ENCODE measurements at regions not wholly inside any gene's neighbourhood (a gene's known extent, or its start where the extent isn't known, plus 50 kb on each side); places are given as distances from the start of the nearest gene placed in this dataset.

DNA sequence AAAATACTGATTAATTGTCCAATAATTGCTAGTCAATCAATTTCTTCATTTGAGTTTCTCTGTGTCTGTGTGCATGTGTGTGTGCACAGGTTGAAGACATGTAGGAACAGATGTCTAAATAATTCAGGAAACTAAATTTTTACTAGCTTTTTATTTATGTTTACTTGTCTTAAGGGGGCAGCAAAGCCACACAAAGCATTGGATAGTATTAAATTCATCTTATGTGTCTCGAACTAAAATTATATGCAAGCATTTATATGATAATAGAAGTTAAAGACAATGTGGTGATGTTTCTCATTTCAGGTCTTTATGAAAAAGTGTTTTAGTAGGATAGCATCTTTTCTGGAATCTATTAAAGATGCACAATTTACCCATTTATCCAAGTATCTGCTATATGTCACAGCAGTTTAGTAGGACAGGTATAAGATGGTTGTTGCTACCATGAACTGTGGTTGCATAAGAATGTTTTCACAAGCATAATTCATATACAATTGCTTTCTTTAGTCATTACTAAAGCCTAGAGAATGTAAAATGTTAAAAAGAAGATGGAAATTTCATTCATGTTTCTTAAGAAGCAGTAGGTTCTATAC, 784.6 kb upstream of the NUDT12 start:
- TF ChIP-seq SUZ12 (IDR thresholded peaks at IDR 0.05) (no peak), L3MBTL2 (conservative IDR thresholded peaks at IDR 0.05) (no peak), NFRKB (IDR thresholded peaks at IDR 0.05) (no peak), FOXA1 (IDR thresholded peaks at IDR 0.05) (no peak), SP1 (IDR thresholded peaks at IDR 0.05) (no peak), LEF1 (IDR thresholded peaks at IDR 0.05; ENCODE audit: borderline replicate concordance) (no peak)
- TF ChIP-seq, protein P1, sequence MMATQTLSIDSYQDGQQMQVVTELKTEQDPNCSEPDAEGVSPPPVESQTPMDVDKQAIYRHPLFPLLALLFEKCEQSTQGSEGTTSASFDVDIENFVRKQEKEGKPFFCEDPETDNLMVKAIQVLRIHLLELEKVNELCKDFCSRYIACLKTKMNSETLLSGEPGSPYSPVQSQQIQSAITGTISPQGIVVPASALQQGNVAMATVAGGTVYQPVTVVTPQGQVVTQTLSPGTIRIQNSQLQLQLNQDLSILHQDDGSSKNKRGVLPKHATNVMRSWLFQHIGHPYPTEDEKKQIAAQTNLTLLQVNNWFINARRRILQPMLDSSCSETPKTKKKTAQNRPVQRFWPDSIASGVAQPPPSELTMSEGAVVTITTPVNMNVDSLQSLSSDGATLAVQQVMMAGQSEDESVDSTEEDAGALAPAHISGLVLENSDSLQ (IDR thresholded peaks at IDR 0.05), result no peak

Measured in HEK293T (cell line).